ENCODE measurements at regions not wholly inside any gene's neighbourhood (a gene's known extent, or its start where the extent isn't known, plus 50 kb on each side); places are given as distances from the start of the nearest gene placed in this dataset.
"Not testable (repeated sequence)": the region's sequence is repeated elsewhere in the genome, so short reads cannot be mapped to it uniquely, and the experiment has no call there.

DNA sequence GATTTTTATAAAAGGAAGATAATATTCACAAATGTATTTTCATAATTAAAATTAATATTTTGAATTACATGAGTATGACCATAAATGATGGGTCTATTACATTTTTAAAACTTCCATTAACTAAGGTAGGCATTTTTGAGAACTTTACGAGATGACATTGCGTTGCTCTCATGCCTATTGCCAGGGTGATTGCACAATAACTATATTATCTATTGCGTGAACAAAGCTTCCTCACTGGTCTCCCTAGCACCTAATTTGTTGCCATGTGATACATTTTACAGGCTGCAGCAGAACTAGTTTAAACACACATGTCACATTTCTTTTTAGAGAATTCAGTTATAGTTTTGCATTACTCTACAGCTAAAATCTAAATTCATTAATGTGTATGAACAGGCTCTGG, 289.7 kb upstream of the GRID2 start:
- no peak for DNase-seq

GRCh38 chr4:92021203-92021602, 282.6 kb upstream of the GRID2 start:
- no peak for DNase-seq

DNA sequence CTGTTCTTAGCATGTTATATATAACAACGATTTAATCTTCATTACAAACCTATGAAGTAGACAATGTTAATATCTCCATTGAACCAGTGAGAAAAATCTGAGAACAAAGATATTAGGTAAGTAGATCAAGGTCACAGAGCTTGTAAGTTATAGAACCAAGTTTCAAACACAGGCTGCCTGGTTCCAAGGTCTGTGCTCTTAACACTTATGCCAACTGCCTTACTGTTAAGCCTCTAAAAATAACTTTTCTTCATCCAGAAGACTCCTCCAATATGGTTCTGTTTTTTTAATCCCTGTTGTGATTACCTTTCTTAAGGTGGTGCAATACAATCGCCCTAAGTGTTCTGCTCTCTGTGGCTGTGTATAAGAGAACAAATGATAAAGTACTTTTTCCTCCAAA, 282.0 kb upstream of the GRID2 start:
- DNase-seq, result no peak

DNA sequence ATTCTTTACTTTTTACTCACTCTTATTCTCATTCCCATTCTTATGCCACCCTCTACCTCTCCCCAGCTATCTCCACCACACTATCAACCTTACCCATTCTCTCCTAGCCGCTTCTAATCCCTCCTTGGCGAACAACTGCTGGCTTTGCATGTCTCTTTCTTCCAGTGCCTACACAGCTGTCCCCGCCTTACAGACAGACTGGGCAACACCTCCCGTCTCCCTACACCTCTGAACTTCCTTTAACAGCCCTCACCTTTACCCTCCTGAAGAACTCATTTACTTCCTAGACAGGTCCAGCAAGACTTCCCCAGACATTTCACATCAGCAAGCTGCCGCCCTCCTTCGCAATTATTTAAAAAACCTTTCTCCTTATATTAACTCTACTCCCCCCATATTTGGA, 274.9 kb upstream of the GRID2 start:
- not testable (repeated sequence) for DNase-seq

GRCh38 chr4:92031825-92032224, 271.9 kb upstream of the GRID2 start:
- no peak for DNase-seq

- no peak for DNase-seq
Measured at GRCh38 chr4:92035666-92036065, 268.1 kb upstream of the GRID2 start.

- no peak for DNase-seq
Measured at GRCh38 chr4:92045718-92046117, 258.0 kb upstream of the GRID2 start.

DNA sequence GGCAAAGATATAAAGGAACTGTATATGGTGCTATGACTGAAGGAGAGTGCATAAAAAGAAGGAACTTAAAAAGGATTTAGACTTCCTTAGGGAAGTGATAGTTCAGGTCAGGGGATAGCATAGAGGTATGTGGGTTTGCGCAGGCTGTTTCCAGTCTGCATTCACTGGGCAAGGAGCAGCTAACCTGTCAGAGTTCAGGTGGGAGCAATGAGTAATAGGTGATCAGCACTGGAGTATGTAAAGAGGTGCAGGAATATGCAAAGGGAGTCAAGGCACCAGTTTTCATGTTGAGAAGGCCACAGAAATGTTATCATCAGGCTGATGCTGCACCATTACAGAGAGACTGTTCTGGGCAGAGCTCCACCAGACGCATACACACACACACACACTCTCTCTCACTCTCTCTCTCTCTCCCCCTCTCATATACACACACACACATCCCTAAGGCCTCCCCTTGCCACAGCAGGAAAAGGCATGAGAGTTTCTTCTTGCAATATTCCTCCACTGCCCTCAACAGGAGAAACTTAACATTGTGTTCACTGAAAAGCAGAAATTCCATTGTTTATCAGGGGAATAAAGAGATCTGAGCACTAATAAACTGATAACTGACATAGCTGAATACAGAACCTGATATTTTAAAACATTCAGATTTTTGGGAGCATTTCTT, 256.4 kb upstream of the GRID2 start:
- DNase-seq, result no peak

DNA sequence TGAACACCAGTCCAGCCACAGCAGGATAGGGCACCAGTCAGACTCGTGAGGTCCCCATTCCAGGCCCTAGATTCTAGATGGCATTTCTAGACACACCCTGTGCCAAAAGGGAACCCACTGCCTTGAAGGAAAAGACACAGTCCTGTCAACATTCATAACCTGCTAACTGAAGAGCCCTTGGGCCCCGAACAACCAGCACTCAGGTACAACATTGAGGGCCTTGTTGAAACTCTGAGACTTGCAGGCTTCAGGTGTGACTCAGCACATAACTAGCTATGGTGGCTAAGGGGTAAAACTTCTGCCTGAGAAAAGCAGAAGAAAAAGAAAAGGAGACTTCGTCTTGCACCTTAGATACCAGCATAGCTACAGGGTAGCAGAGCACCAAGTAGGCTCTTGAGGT, 252.9 kb upstream of the GRID2 start:
- no peak for DNase-seq

DNA sequence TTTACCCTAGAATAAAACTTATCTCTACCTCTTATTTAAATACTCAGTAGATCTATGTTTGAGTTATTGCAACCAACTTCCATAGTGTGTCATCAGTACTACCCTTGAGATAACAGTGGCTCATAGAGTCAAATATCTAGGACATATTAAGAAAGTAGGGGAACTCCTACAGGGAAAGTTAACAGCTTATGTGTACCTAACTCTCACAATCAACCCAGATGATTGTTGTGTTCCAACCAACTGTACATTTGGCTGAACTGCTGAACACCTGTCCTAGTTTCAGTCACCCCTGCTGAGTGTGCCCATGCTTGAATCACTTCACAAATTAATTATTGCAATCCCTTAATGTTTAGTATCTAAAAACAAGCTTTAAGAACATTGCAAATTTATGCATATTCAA, 244.2 kb upstream of the GRID2 start:
- DNase-seq, result no peak

DNA sequence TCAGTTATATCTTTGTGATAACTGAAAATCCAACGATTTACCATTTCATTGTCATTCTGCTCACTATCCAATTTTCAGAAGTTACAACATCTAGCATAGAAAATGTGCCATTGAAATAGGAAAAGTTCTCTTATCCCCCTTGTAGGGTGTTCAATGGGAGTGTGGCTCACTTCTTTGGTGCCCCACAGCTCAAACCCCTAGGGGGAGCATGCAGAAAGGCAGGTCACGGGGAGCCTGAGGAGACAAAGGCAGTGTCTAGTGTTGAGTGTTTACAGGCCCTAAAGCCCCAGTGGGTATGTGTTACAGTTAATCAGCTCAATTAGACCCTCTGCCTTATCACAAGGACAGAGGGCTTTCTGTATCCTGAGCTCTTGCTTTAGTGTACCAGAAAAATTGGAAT, 243.4 kb upstream of the GRID2 start:
- no peak for DNase-seq

- no peak for DNase-seq
Measured at GRCh38 chr4:92064574-92064973, 239.2 kb upstream of the GRID2 start.

GRCh38 chr4:92066485-92066884, 237.3 kb upstream of the GRID2 start:
- no peak for DNase-seq

DNA sequence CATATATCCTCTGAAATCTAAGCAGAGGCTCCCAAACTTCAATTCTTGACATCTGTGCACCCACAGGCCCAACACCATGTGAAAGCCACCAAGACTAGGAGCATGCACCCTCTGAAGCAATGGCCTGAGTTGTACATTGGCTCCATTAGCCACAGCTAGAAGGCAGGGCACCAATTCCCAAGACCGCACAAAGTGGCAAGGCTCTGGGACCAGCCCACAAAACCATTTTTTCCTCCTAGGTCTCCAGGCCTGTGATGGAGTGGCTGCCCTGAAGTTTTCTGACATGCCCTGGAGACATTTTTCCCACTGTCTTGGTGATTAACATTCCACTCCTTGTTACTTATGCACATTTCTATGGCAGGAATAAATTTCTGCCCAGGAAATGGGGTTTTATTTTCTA, 232.2 kb upstream of the GRID2 start:
- no peak for DNase-seq

- no peak for DNase-seq
Measured at GRCh38 chr4:92074839-92075238, 228.9 kb upstream of the GRID2 start.

DNA sequence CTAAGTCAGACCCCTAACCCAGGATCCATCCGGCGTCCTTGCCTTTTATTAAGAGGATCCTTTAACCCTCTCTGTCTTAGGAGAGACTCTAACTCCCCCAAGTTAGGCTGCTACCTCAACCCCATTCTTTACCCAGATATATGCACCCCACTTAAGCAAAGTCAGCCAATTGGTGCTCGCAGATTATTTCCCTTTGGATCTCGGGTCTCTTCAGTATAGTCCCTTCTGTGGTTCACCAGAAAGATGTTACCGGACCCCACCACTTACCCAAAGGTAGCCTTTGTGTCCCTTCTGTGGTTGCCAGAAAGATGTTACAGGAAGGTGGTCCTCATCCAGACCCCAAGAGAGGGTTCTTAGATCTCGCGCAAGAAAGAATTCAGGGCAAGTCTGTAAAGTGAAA, 212.9 kb upstream of the GRID2 start:
- no peak for DNase-seq

DNA sequence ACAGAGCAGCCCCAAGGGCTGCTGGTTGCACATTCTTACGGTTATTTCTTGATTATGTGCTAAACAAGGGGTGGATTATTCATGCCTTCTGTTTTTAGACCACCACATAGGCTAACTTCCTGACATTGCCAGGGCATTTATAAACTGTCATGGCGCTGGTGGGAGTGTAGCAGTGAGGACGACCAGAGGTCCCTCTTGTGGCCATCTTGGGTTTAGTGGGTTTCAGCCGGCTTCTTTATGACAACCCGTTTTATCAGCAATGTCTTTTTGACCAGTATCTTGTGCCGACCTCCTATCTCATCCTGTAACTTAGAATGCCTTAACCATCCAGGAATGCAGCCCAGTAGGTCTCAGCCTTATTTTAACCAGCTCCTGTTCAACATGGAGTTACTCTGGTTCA, 212.4 kb upstream of the GRID2 start:
- DNase-seq, result no peak

DNA sequence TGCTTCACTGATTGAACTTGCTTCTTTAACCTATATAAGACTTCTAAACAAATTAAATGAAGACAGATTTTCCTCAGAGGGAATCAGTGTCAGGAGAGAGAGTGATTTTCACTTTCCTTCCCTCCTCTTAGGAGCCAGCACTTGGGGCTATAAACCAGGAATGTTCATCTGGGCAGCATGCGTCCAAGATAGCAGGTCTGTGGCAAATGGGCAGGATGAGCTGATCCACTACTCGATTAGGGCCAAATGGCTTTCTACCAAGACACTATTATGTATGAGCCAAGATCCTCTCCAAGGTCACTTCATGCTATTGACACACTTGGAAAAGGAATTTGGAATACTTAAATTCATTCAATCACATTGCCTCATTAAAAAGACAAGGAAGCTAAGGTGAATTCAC, 203.9 kb upstream of the GRID2 start:
- DNase-seq, result no peak

GRCh38 chr4:92100975-92101374, 202.8 kb upstream of the GRID2 start:
- no peak for DNase-seq

GRCh38 chr4:92101737-92102172, 202.0 kb upstream of the GRID2 start:
- DNase-seq, result no peak

GRCh38 chr4:92104506-92104905, 199.3 kb upstream of the GRID2 start:
- no peak for DNase-seq

DNA sequence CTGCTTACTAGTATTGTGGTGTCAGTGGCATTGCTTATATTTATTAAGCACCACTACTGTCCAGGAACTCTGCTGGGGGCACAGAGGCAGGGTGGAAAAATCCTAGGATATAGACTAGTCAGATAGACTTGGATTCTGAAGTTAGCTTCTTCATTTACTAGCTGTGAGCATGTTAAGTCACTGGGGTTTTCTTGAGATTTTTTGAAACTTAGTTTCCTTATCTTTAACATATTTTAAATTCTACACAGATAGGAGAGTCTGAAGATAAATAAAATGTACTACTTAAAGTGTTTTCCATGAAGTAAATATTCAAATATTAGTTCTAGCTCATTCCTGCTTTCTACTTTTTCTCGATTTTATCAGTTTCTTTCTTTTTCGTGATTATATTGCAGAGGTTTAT, 196.9 kb upstream of the GRID2 start:
- DNase-seq, result no peak

DNA sequence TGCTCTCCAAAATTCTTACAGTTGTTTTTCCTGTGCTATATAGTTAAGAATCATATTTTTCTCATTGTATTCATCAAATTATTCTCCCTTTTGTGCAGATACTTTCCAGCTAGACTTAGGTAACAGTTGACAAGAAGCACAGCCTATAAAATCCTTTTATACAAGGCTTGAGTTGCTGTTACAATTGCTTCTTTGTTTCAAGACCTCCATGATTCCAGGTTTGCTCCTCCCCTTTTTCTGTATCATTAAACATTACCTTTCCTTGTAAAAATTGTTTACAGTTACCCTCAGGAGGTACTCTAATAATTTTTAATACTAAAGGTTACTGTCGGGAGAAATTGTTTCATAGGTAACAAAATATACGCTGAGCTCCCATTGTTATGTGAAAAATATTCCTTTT, 192.3 kb upstream of the GRID2 start:
- no peak for DNase-seq

DNA sequence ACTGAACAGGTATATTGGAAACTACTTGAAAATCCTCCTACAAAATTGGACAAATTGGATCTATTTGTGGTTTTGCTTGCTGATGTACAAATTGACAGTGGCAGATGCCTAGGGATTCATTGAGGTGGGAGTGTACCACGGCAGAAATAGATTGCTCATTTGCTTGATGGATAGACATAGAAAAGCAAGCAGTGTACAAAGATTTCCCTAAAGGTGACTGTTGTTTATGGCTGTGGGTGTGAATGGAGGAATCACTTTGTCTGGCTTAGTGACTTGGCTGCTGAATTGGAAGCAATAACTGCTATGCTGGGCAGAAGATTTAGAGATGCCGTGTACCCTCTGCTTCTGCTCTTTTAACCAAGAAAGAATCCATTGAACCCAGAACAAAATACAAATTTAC, 191.0 kb upstream of the GRID2 start:
- DNase-seq, result no peak

- peak; percentile 89 for DNase-seq
Measured at GRCh38 chr4:92120810-92121498, 182.8 kb upstream of the GRID2 start.

All from DMS79 treated with DMSO at 0.1 percent for 48 hours (cell line).